Calu3 (cell line): ENCODE measurements at regions not wholly inside any gene's neighbourhood (a gene's known extent, or its start where the extent isn't known, plus 50 kb on each side); places are given as distances from the start of the nearest gene placed in this dataset.

ENCODE experiments used
- BruUV-seq: library from RNA; stranded (reverse); fragments of 400-500 nt; replicated peaks from 2 replicates; lab custom pipeline; 2021; lab: Mats Ljungman, UMichigan
- CTCF ChIA-PET: fragments of 300-600 bp; sonication (Branson Sonifier 250); formaldehyde crosslinking; loops from one replicate; lab custom pipeline; 2022; ENCODE audit warnings: antibody characterized with exemption; lab: Charles Lee
- DNase-seq: peaks from one replicate; pipeline ENCODE4 v3.0.0; 2022
- H3K27ac Mint-ChIP-seq: one replicate; pipeline ENCODE4 v1.8.0; 2022; ENCODE audit warnings: mixed read lengths; ENCODE audit not compliant: unreplicated experiment
- H3K27me3 Mint-ChIP-seq: one replicate; pipeline ENCODE4 v1.8.0; 2022; ENCODE audit warnings: mixed read lengths; ENCODE audit not compliant: unreplicated experiment
- H3K36me3 Mint-ChIP-seq: one replicate; pipeline ENCODE4 v1.8.0; 2022; ENCODE audit warnings: mild to moderate bottlenecking, moderate library complexity, mixed read lengths; ENCODE audit not compliant: insufficient read depth, unreplicated experiment
- H3K4me1 Mint-ChIP-seq: one replicate; pipeline ENCODE4 v1.8.0; 2022; ENCODE audit warnings: mild to moderate bottlenecking, low read depth, mixed read lengths; ENCODE audit not compliant: unreplicated experiment
- H3K4me3 Mint-ChIP-seq: one replicate; pipeline ENCODE4 v1.8.0; 2022; ENCODE audit warnings: mild to moderate bottlenecking, low read depth, moderate library complexity, mixed read lengths; ENCODE audit not compliant: unreplicated experiment
- H3K9me3 Mint-ChIP-seq: one replicate; pipeline ENCODE4 v1.8.0; 2022; ENCODE audit warnings: low read depth, mixed read lengths; ENCODE audit not compliant: unreplicated experiment
- intact Hi-C: fragments of 100-400 bp; cut with micrococcal nuclease; formaldehyde crosslinking; loops from one replicate; pipeline ENCODE4 v1.10.0; 2022; ENCODE audit not compliant: unreplicated experiment
- TF ChIP-seq, protein P1 (sequence below): fragments of 200-600 bp; IDR thresholded peaks from one replicate; pipeline ENCODE4 v1.8.0; 2022; ENCODE audit warnings: antibody characterized with exemption; ENCODE audit not compliant: unreplicated experiment

DNA sequence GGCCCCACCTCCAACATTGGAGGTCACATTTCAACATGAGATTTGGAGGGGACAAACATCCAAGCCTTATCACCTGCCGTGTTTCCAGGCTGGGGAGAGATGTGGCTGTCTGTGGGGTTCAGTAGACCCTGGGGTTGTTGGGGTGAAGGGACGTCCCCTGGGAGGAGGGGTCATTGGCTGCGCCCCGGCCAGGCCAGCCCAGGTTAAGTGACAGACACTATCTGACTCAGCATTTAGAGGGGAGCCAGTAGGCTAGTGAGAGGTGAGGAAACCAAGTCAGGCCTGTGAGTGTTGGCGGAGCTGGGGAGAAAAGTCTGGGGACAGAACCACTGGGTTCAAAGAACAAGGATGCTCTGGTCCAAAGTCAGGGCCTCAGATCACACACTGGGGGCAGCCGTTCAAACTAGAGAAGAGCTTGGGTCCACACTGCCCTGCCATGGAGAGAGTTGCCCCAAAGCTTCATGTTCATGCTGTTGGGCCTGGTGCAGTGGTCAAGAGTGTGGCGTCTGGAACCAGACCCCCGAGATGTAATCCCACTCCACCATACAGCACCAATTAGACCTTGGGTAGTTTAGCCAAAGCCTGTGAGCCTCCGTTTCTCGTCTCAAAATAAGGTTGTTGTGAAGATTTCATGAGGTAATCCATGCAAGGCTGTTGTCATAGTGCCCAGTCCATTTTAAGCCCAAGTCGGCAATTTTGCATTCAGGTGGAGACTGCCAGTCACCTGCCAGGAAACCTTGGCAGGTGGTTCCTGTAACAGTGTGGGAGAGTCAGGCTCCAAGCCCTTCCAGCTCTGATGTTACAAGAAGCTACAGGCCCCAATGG is 1289.6 kb downstream of the TBC1D22A start:
- Mint-ChIP-seq H3K9me3 (peaks cover 20% of the 10 kb centered on the region), H3K36me3 (peaks cover 3% of the 10 kb centered on the region), H3K27me3 (no peaks in the 10 kb centered on the region), H3K4me3 (no peak overlapping the region), H3K4me1 (no peaks in the 10 kb centered on the region), H3K27ac (no peak overlapping the region)
- DNase-seq = no peak
- TF ChIP-seq, protein P1, sequence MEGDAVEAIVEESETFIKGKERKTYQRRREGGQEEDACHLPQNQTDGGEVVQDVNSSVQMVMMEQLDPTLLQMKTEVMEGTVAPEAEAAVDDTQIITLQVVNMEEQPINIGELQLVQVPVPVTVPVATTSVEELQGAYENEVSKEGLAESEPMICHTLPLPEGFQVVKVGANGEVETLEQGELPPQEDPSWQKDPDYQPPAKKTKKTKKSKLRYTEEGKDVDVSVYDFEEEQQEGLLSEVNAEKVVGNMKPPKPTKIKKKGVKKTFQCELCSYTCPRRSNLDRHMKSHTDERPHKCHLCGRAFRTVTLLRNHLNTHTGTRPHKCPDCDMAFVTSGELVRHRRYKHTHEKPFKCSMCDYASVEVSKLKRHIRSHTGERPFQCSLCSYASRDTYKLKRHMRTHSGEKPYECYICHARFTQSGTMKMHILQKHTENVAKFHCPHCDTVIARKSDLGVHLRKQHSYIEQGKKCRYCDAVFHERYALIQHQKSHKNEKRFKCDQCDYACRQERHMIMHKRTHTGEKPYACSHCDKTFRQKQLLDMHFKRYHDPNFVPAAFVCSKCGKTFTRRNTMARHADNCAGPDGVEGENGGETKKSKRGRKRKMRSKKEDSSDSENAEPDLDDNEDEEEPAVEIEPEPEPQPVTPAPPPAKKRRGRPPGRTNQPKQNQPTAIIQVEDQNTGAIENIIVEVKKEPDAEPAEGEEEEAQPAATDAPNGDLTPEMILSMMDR = no peak
- no TSS peak for BruUV-seq
- CTCF ChIA-PET = interaction anchor here (0.6 kb wide), 1 partner anchor 161 kb away, joined by 4 read pairs; no protein-coding TSS in a partner anchor
- intact Hi-C loops = no loop called here

DNA sequence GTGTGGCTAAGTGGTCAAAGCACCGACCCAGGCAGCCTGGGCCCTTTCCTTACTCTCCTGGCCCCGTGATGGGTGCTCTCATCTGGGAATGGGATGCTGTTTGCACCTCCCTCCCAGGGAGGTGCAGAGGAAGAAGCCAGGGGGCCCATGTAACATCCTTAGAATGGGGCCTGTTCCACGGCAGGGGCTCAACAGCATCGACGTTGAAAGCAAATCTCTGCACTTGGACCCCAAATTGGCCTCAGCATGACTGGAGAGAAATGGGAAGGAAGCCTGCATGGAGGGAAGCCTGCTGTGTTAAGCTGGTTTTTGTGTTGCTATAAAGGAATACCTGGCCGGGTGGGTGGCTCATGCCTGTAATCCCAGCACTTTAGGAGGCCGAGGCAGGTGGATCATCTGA is 1288.4 kb downstream of the TBC1D22A start:
- TF ChIP-seq, protein P1 = no peak
- no peak overlapping the region for H3K27ac Mint-ChIP-seq
- H3K4me3 Mint-ChIP-seq = no peak overlapping the region
- intact Hi-C loops = no loop called here
- BruUV-seq = no TSS peak
- DNase-seq = no peak
- H3K36me3 Mint-ChIP-seq = no peaks in the 10 kb centered on the region
- no peaks in the 10 kb centered on the region for H3K27me3 Mint-ChIP-seq
- CTCF ChIA-PET = no interaction called here
- H3K9me3 Mint-ChIP-seq = peaks cover 19% of the 10 kb centered on the region
- no peaks in the 10 kb centered on the region for H3K4me1 Mint-ChIP-seq

DNA sequence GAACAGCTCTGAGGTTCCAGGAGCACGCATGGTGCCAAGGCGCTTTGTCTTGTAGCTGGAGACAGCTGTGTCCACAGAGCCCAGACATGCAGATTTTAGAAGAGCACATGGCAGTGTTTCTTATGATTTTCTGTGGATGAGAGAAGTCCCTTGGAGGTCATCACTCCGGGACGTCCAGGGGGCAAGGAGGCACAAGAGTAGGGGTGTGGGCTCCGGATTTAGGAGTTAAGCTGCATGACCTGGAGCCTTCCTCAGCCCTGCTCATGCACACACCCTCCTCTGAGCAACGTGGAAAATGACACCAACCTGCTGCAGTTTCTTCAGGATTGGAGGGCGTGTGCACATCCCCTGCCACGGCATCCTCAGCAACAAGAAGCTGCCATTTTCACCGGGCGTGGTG is 1286.7 kb downstream of the TBC1D22A start:
- TF ChIP-seq, protein P1 = no peak
- Mint-ChIP-seq H3K4me3 (no peak overlapping the region), H3K9me3 (peaks cover 16% of the 10 kb centered on the region), H3K27me3 (no peaks in the 10 kb centered on the region), H3K27ac (no peak overlapping the region), H3K4me1 (no peaks in the 10 kb centered on the region), H3K36me3 (no peaks in the 10 kb centered on the region)
- CTCF ChIA-PET = no interaction called here
- no TSS peak for BruUV-seq
- DNase-seq = no peak
- intact Hi-C loops = no loop called here

DNA sequence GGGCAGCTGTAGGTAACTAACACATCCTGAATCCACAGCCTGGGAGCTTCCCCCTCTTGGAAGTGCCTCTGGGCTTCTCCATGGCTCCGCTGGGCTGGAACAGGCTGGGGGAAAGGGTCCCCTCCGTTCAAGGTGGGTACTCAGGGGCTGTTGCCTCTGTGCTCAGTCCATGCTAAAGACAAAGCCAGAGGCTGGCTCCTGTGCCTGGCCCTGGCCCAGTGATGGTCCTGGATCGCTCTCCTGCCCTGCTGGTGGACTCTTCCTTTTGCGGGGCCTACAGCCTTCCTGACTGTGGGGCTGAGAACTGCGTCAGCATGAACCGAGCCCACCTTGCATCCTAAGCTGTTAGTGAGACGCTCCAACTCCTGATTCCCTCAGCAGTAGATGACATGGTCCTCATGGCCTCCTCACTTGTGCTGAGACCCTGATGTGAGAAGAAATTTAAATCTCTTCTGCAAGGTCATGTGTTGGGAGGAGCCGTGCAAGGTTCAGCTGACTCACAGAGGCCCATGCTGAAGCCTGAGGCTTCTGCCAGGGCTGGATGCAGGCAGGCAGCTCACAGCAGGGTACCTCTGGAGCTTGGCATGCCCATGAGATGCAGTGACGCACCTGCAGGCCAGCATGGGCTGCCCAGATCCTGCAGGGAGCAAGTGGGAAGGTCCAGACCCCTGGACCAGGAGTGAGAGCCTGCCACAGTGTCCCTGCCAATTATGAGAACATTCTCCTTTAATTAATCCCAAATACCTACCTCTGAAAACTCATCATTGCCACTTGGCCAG is 1285.5 kb downstream of the TBC1D22A start:
- Mint-ChIP-seq H3K9me3 (peaks cover 20% of the 10 kb centered on the region), H3K36me3 (no peaks in the 10 kb centered on the region), H3K27ac (no peak overlapping the region), H3K4me3 (no peak overlapping the region), H3K4me1 (no peaks in the 10 kb centered on the region), H3K27me3 (no peaks in the 10 kb centered on the region)
- intact Hi-C loops = no loop called here
- no peak for DNase-seq
- BruUV-seq = no TSS peak
- CTCF ChIA-PET = no interaction called here
- TF ChIP-seq, protein P1 = no peak
